ENCODE measurements at regions not wholly inside any gene's neighbourhood (a gene's known extent, or its start where the extent isn't known, plus 50 kb on each side); places are given as distances from the start of the nearest gene placed in this dataset.

- H3K36me3 ChIP-seq (ENCODE audit: control insufficient read depth, insufficient read depth, low read length) = no peaks in the 10 kb centered on the region
- no peaks in the 10 kb centered on the region for H3K9me3 ChIP-seq (ENCODE audit: control insufficient read depth, low read length)
- H3K27me3 ChIP-seq (ENCODE audit: control insufficient read depth, insufficient read depth, low read length, poor library complexity, severe bottlenecking) = no peaks in the 10 kb centered on the region
- H3K36me3 Mint-ChIP-seq (ENCODE audit: low read depth) = no peaks in the 10 kb centered on the region
- H3K9me3 Mint-ChIP-seq = no peaks in the 10 kb centered on the region
- peaks cover 6% of the 10 kb centered on the region for H3K4me1 Mint-ChIP-seq
- H3K27ac Mint-ChIP-seq = peak overlapping the region; percentile 28
- no peaks in the 10 kb centered on the region for H3K27me3 Mint-ChIP-seq (ENCODE audit: insufficient read depth)
- 88% methylated on average over 1 of the region's 1 CpG; no CpG with 5 or more reads in 1 of the 2 experiments for WGBS, 2 experiments (ENCODE audit: insufficient coverage in 1 of 2, insufficient read length in 1 of 2)
- H3K9ac ChIP-seq (ENCODE audit: extremely low read depth, low read length, poor library complexity, severe bottlenecking) = no peak overlapping the region
- no peak for DNase-seq
- no peak overlapping the region for H3K4me3 Mint-ChIP-seq
- H3K4me1 ChIP-seq (ENCODE audit: control insufficient read depth, insufficient read depth, low read length) = no peaks in the 10 kb centered on the region
- TF ChIP-seq CTCF (conservative IDR thresholded peaks at IDR 0.05) = no peak
- peak overlapping the region; percentile 29 for H3K27ac ChIP-seq (ENCODE audit: low read depth, low read length)
- H3K4me3 ChIP-seq (ENCODE audit: low read length) = no peak overlapping the region
Observed at GRCh38 chr6:120876931-120877330, 457.3 kb downstream of the TBC1D32 start.

- no peak for DNase-seq
- Histone ChIP-seq H3K9ac (ENCODE audit: extremely low read depth, low read length, poor library complexity, severe bottlenecking) (no peak overlapping the region), H3K36me3 (ENCODE audit: control insufficient read depth, insufficient read depth, low read length) (no peaks in the 10 kb centered on the region), H3K27me3 (ENCODE audit: control insufficient read depth, insufficient read depth, low read length, poor library complexity, severe bottlenecking) (no peaks in the 10 kb centered on the region), H3K27ac (ENCODE audit: low read depth, low read length) (peak overlapping the region; percentile 29), H3K4me1 (ENCODE audit: control insufficient read depth, insufficient read depth, low read length) (no peaks in the 10 kb centered on the region), H3K9me3 (ENCODE audit: control insufficient read depth, low read length) (no peaks in the 10 kb centered on the region), H3K4me3 (ENCODE audit: low read length) (no peak overlapping the region)
- no peak overlapping the region for H3K4me3 Mint-ChIP-seq
- no peak for TF ChIP-seq CTCF (conservative IDR thresholded peaks at IDR 0.05)
- no peaks in the 10 kb centered on the region for H3K36me3 Mint-ChIP-seq (ENCODE audit: low read depth)
- 86% methylated on average over 1 of the region's 1 CpG; no CpG with 5 or more reads in 1 of the 2 experiments for WGBS, 2 experiments (ENCODE audit: insufficient coverage in 1 of 2, insufficient read length in 1 of 2)
- H3K9me3 Mint-ChIP-seq = no peaks in the 10 kb centered on the region
- no peaks in the 10 kb centered on the region for H3K27me3 Mint-ChIP-seq (ENCODE audit: insufficient read depth)
- H3K4me1 Mint-ChIP-seq = peaks cover 6% of the 10 kb centered on the region
- H3K27ac Mint-ChIP-seq = peak overlapping the region; percentile 28
Observed at GRCh38 chr6:120876424-120876823, 457.9 kb downstream of the TBC1D32 start.

GRCh38 chr6:120875900-120876299, 458.4 kb downstream of the TBC1D32 start:
- Mint-ChIP-seq H3K36me3 (ENCODE audit: low read depth) (no peaks in the 10 kb centered on the region), H3K4me3 (no peak overlapping the region), H3K4me1 (peaks cover 6% of the 10 kb centered on the region), H3K27ac (no peak overlapping the region), H3K27me3 (ENCODE audit: insufficient read depth) (no peaks in the 10 kb centered on the region), H3K9me3 (no peaks in the 10 kb centered on the region)
- no peak for TF ChIP-seq CTCF (conservative IDR thresholded peaks at IDR 0.05)
- H3K27me3 ChIP-seq (ENCODE audit: control insufficient read depth, insufficient read depth, low read length, poor library complexity, severe bottlenecking) = no peaks in the 10 kb centered on the region
- no peaks in the 10 kb centered on the region for H3K4me1 ChIP-seq (ENCODE audit: control insufficient read depth, insufficient read depth, low read length)
- no peak for DNase-seq
- WGBS, 2 experiments (ENCODE audit: insufficient coverage in 1 of 2, insufficient read length in 1 of 2) = 93 to 100% methylated on average over 1 of the region's 1 CpG
- no peak overlapping the region for H3K4me3 ChIP-seq (ENCODE audit: low read length)
- H3K9ac ChIP-seq (ENCODE audit: extremely low read depth, low read length, poor library complexity, severe bottlenecking) = no peak overlapping the region
- H3K27ac ChIP-seq (ENCODE audit: low read depth, low read length) = no peak overlapping the region
- H3K9me3 ChIP-seq (ENCODE audit: control insufficient read depth, low read length) = no peaks in the 10 kb centered on the region
- no peaks in the 10 kb centered on the region for H3K36me3 ChIP-seq (ENCODE audit: control insufficient read depth, insufficient read depth, low read length)
